ENCODE measurements at regions not wholly inside any gene's neighbourhood (a gene's known extent, or its start where the extent isn't known, plus 50 kb on each side); places are given as distances from the start of the nearest gene placed in this dataset.

DNA sequence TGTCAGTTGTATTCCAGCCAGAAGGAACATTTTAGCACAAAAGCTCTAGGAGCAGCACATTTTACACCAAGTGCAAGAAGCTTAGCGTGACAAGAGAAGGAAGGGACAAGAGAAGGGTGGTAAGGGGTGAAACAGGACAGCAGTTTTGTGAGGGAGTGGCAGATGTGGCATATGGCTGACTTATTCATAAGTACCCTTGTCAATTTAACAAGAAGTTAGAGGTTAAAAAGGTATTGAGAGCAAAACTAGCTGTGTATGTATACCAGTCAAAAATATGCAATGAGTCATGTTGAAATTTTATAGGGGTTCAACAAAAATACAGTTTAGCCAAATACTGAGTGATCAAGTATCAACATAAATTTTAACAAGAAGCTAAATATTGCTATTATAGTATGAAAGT, 561.5 kb upstream of the POT1 start:
- TF ChIP-seq, protein P1, sequence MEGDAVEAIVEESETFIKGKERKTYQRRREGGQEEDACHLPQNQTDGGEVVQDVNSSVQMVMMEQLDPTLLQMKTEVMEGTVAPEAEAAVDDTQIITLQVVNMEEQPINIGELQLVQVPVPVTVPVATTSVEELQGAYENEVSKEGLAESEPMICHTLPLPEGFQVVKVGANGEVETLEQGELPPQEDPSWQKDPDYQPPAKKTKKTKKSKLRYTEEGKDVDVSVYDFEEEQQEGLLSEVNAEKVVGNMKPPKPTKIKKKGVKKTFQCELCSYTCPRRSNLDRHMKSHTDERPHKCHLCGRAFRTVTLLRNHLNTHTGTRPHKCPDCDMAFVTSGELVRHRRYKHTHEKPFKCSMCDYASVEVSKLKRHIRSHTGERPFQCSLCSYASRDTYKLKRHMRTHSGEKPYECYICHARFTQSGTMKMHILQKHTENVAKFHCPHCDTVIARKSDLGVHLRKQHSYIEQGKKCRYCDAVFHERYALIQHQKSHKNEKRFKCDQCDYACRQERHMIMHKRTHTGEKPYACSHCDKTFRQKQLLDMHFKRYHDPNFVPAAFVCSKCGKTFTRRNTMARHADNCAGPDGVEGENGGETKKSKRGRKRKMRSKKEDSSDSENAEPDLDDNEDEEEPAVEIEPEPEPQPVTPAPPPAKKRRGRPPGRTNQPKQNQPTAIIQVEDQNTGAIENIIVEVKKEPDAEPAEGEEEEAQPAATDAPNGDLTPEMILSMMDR (IDR thresholded peaks at IDR 0.05) = no peak
- no peak for TF ChIP-seq POLR2A (IDR thresholded peaks at IDR 0.05)
